H9 (cell line): ENCODE measurements at regions not wholly inside any gene's neighbourhood (a gene's known extent, or its start where the extent isn't known, plus 50 kb on each side); places are given as distances from the start of the nearest gene placed in this dataset.

Experiments used
- DNase-seq: peaks from one replicate; pipeline ENCODE4 v3.0.0-alpha.2; 2017
- H2AFZ ChIP-seq: one replicate; pipeline ENCODE4 v1.6.1; 2013; ENCODE audit warnings: mild to moderate bottlenecking, low read length, control low read depth, moderate library complexity
- H2AK5ac ChIP-seq: 2 replicates; pipeline ENCODE4 v1.6.1; 2013; ENCODE audit warnings: low read length, control low read depth, mixed read lengths; ENCODE audit not compliant: insufficient read length
- H2BK120ac ChIP-seq: one replicate; pipeline ENCODE4 v1.6.1; 2013; ENCODE audit warnings: low read depth, mild to moderate bottlenecking, low read length, control low read depth, inconsistent platforms; ENCODE audit not compliant: poor library complexity, severe bottlenecking
- H2BK12ac ChIP-seq: 2 replicates; pipeline ENCODE4 v1.6.1; 2013; ENCODE audit warnings: low read length, control low read depth, mixed read lengths, low read depth; ENCODE audit not compliant: insufficient read length
- H2BK15ac ChIP-seq: 2 replicates; pipeline ENCODE4 v1.6.1; 2013; ENCODE audit warnings: low read depth, low read length, control low read depth
- H2BK20ac ChIP-seq: one replicate; pipeline ENCODE4 v1.6.1; 2013; ENCODE audit warnings: low read depth, mild to moderate bottlenecking, low read length, control low read depth, inconsistent platforms; ENCODE audit not compliant: poor library complexity, severe bottlenecking
- H2BK5ac ChIP-seq: 2 replicates; pipeline ENCODE4 v1.6.1; 2013; ENCODE audit warnings: low read length, control low read depth, mixed read lengths; ENCODE audit not compliant: insufficient read length
- H3K14ac ChIP-seq: 2 replicates; pipeline ENCODE4 v1.6.1; 2013; ENCODE audit warnings: low read length, control low read depth; ENCODE audit not compliant: insufficient read depth
- H3K18ac ChIP-seq: 2 replicates; pipeline ENCODE4 v1.6.1; 2013; ENCODE audit warnings: low read depth, mild to moderate bottlenecking, mixed read lengths, low read length, control low read depth; ENCODE audit not compliant: insufficient read length
- H3K23ac ChIP-seq: 2 replicates; pipeline ENCODE4 v1.6.1; 2013; ENCODE audit warnings: low read length, control low read depth, mixed read lengths, low read depth; ENCODE audit not compliant: insufficient read length
- H3K23me2 ChIP-seq: 2 replicates; pipeline ENCODE4 v1.6.1; 2013; ENCODE audit warnings: low read depth, mild to moderate bottlenecking, mixed read lengths, low read length, control low read depth; ENCODE audit not compliant: insufficient read length, poor library complexity, severe bottlenecking
- H3K27ac ChIP-seq: 2 replicates; pipeline ENCODE4 v1.5.1; 2013; ENCODE audit warnings: low read length, control low read depth, mixed read lengths, low read depth; ENCODE audit not compliant: insufficient read length
- H3K27me3 ChIP-seq: 2 replicates; pipeline ENCODE4 v1.6.1; 2013; ENCODE audit warnings: low read length, control low read depth, inconsistent platforms; ENCODE audit not compliant: insufficient read depth
- H3K4ac ChIP-seq: 2 replicates; pipeline ENCODE4 v1.6.1; 2013; ENCODE audit warnings: low read depth, mild to moderate bottlenecking, control low read depth, inconsistent platforms, low read length, moderate library complexity
- H3K4me1 ChIP-seq: 2 replicates; pipeline ENCODE4 v1.6.1; 2013; ENCODE audit warnings: low read length, control low read depth, inconsistent platforms; ENCODE audit not compliant: insufficient read depth
- H3K4me2 ChIP-seq: 2 replicates; pipeline ENCODE4 v1.6.1; 2013; ENCODE audit warnings: low read length, control low read depth, mixed read lengths; ENCODE audit not compliant: insufficient read length, insufficient read depth
- H3K56ac ChIP-seq: 2 replicates; pipeline ENCODE4 v1.6.1; 2013; ENCODE audit warnings: low read depth, mild to moderate bottlenecking, mixed read lengths, low read length, control low read depth; ENCODE audit not compliant: insufficient read length
- H3K79me1 ChIP-seq: 2 replicates; pipeline ENCODE4 v1.6.1; 2013; ENCODE audit warnings: low read depth, mild to moderate bottlenecking, moderate library complexity, low read length, control low read depth, inconsistent platforms; ENCODE audit not compliant: insufficient read depth, poor library complexity, severe bottlenecking
- H3K79me2 ChIP-seq: 2 replicates; pipeline ENCODE4 v1.6.1; 2013; ENCODE audit warnings: low read length, control low read depth, inconsistent platforms; ENCODE audit not compliant: insufficient read depth
- H3K9ac ChIP-seq: 2 replicates; pipeline ENCODE4 v1.6.1; 2013; ENCODE audit warnings: low read length, control low read depth, mixed read lengths; ENCODE audit not compliant: insufficient read length; ENCODE audit errors: extremely low read depth
- H3K9me3 ChIP-seq: one replicate; pipeline ENCODE4 v1.6.1; 2013; ENCODE audit warnings: low read depth, low read length, inconsistent platforms; ENCODE audit not compliant: control insufficient read depth
- H3T11ph ChIP-seq: one replicate; pipeline ENCODE4 v1.6.1; 2013; ENCODE audit warnings: mild to moderate bottlenecking, low read length, control low read depth, inconsistent platforms
- H4K20me1 ChIP-seq: one replicate; pipeline ENCODE4 v1.6.1; 2013; ENCODE audit not compliant: control insufficient read depth, insufficient read length, insufficient read depth
- H4K5ac ChIP-seq: 2 replicates; pipeline ENCODE4 v1.6.1; 2013; ENCODE audit warnings: low read depth, mild to moderate bottlenecking, mixed read lengths, low read length, control low read depth; ENCODE audit not compliant: insufficient read length
- H4K8ac ChIP-seq: replicated peaks from 2 replicates; pipeline ENCODE4 v1.6.1; 2013; ENCODE audit warnings: low read length, control low read depth, mixed read lengths, low read depth; ENCODE audit not compliant: insufficient read length
- H4K91ac ChIP-seq: 2 replicates; pipeline ENCODE4 v1.6.1; 2013; ENCODE audit warnings: low read depth, mild to moderate bottlenecking, moderate library complexity, mixed read lengths, low read length, control low read depth; ENCODE audit not compliant: insufficient read length
- H3K27ac Mint-ChIP-seq, 3 experiments: 2 replicates in 2 of 3; 3 replicates in 1 of 3; pipeline ENCODE4 v1.8.0; 2020 to 2021; ENCODE audit warnings: mixed read lengths in 3 of 3, mild to moderate bottlenecking in 1 of 3, moderate library complexity in 1 of 3
- H3K27me3 Mint-ChIP-seq: 2 replicates; pipeline ENCODE4 v1.8.0; 2021; ENCODE audit warnings: low read depth, mild to moderate bottlenecking, moderate library complexity, mixed read lengths
- H3K36me3 Mint-ChIP-seq, 3 experiments: 2 replicates in 2 of 3; 3 replicates in 1 of 3; pipeline ENCODE4 v1.8.0; 2020 to 2021; ENCODE audit warnings: low read depth in 3 of 3, mixed read lengths in 3 of 3; ENCODE audit not compliant: insufficient read depth in 1 of 3
- H3K4me1 Mint-ChIP-seq, 2 experiments: 2 replicates each; pipeline ENCODE4 v1.8.0; 2020; ENCODE audit warnings: mixed read lengths in 2 of 2
- H3K4me3 Mint-ChIP-seq, 2 experiments: 2 replicates in 1 of 2; 3 replicates in 1 of 2; pipeline ENCODE4 v1.8.0; 2020 to 2021; ENCODE audit warnings: mild to moderate bottlenecking in 2 of 2, mixed read lengths in 2 of 2, moderate library complexity in 1 of 2
- H3K9me3 Mint-ChIP-seq, 2 experiments: 2 replicates in 1 of 2; 3 replicates in 1 of 2; pipeline ENCODE4 v1.8.0; 2020; ENCODE audit warnings: mild to moderate bottlenecking in 2 of 2, mixed read lengths in 2 of 2, moderate library complexity in 1 of 2
- WGBS: extraction: QIAGEN DNeasy Blood & Tissue Kit; methylation state at CpG from one replicate; pipeline ENCODE4 v1.1.7; 2013; ENCODE audit warnings: missing lambda C conversion rate, low lambda C conversion rate, mixed read lengths; ENCODE audit not compliant: insufficient read length; ENCODE audit errors: extremely low coverage; 5-methylcytosine and 5-hydroxymethylcytosine counted together
- TF ChIP-seq, protein P1 (sequence below): fragments of 200-600 bp; sonication (generic); conservative IDR thresholded peaks from 3 replicates; pipeline ENCODE4 v1.8.0; 2021; ENCODE audit warnings: antibody characterized with exemption, mild to moderate bottlenecking

DNA sequence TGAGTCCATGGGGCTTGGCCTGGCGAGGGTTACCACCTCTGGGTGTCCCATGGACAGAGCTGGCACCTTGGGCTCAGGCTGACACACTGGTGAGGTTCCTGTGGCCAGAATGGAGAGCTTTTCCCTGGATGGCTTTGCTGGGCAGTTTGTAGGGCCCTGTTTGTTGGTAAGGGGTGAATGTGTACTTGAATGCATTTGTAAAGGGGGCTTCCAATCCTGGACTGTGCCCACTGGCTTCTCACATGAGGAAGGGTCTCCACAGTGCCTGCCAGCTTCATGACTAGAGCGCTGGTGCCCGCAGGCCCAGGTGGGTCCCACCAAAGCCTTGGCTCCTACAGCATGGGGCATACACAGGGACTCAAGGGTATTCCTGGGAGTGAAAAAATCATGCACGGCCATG is 103.5 kb upstream of the SIX2 start:
- no peaks in the 10 kb centered on the region for H4K20me1 ChIP-seq
- DNase-seq = no peak
- H4K91ac ChIP-seq = no peak overlapping the region
- no peaks in the 10 kb centered on the region for H3K79me2 ChIP-seq
- H3K9me3 ChIP-seq = no peaks in the 10 kb centered on the region
- Mint-ChIP-seq H3K4me3 (no peak overlapping the region), H3K27ac (no peak overlapping the region), H3K36me3 (no peaks in the 10 kb centered on the region; a peak in 1 of 7 replicates), H3K4me1 (peaks cover 5% of the 10 kb centered on the region in 2 experiments), H3K27me3 (no peaks in the 10 kb centered on the region), H3K9me3 (no peaks in the 10 kb centered on the region)
- no peak overlapping the region for H3K14ac ChIP-seq
- no peak overlapping the region for H2BK5ac ChIP-seq
- no peak overlapping the region for H2BK12ac ChIP-seq
- no peaks in the 10 kb centered on the region for H3K23me2 ChIP-seq
- H2AFZ ChIP-seq = no peak overlapping the region
- H3K23ac ChIP-seq = no peak overlapping the region
- H4K8ac ChIP-seq = no peak overlapping the region
- no peak overlapping the region for H3T11ph ChIP-seq
- H3K56ac ChIP-seq = no peak overlapping the region
- no peak overlapping the region for H3K18ac ChIP-seq
- H2AK5ac ChIP-seq = no peak overlapping the region
- H4K5ac ChIP-seq = no peak overlapping the region
- no peaks in the 10 kb centered on the region for H3K27me3 ChIP-seq
- H3K4me1 ChIP-seq = no peaks in the 10 kb centered on the region
- H3K27ac ChIP-seq = no peak overlapping the region
- H2BK120ac ChIP-seq = no peak overlapping the region
- H3K4ac ChIP-seq = no peak overlapping the region
- H2BK20ac ChIP-seq = no peak overlapping the region
- WGBS = no CpG with 5 or more reads among the region's 4 CpGs
- no peak overlapping the region for H3K4me2 ChIP-seq
- H3K79me1 ChIP-seq = no peaks in the 10 kb centered on the region
- H3K9ac ChIP-seq = no peak overlapping the region
- TF ChIP-seq, protein P1, sequence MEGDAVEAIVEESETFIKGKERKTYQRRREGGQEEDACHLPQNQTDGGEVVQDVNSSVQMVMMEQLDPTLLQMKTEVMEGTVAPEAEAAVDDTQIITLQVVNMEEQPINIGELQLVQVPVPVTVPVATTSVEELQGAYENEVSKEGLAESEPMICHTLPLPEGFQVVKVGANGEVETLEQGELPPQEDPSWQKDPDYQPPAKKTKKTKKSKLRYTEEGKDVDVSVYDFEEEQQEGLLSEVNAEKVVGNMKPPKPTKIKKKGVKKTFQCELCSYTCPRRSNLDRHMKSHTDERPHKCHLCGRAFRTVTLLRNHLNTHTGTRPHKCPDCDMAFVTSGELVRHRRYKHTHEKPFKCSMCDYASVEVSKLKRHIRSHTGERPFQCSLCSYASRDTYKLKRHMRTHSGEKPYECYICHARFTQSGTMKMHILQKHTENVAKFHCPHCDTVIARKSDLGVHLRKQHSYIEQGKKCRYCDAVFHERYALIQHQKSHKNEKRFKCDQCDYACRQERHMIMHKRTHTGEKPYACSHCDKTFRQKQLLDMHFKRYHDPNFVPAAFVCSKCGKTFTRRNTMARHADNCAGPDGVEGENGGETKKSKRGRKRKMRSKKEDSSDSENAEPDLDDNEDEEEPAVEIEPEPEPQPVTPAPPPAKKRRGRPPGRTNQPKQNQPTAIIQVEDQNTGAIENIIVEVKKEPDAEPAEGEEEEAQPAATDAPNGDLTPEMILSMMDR = no peak
- no peak overlapping the region for H2BK15ac ChIP-seq
